GM21825 (cell line): ENCODE measurements at regions not wholly inside any gene's neighbourhood (a gene's known extent, or its start where the extent isn't known, plus 50 kb on each side); places are given as distances from the start of the nearest gene placed in this dataset.
"Not testable (repeated sequence)": the region's sequence is repeated elsewhere in the genome, so short reads cannot be mapped to it uniquely, and the experiment has no call there.

Experiments
- ATAC-seq: cut with Tn5 transposase; IDR thresholded peaks from one replicate; pipeline ENCODE4 v1.9.1; 2021; ENCODE audit warnings: mild to moderate bottlenecking, moderate library complexity; ENCODE audit not compliant: unreplicated experiment

- no peak for ATAC-seq
These were observed 179.6 kb downstream of the TBC1D2B start for GRCh38 chr15:77897896-77898406.

- ATAC-seq = not testable (repeated sequence)
These were observed 180.2 kb downstream of the TBC1D2B start for GRCh38 chr15:77897113-77897895.

GRCh38 chr15:77896147-77897112, 181.1 kb downstream of the TBC1D2B start:
- ATAC-seq = not testable (repeated sequence)

DNA sequence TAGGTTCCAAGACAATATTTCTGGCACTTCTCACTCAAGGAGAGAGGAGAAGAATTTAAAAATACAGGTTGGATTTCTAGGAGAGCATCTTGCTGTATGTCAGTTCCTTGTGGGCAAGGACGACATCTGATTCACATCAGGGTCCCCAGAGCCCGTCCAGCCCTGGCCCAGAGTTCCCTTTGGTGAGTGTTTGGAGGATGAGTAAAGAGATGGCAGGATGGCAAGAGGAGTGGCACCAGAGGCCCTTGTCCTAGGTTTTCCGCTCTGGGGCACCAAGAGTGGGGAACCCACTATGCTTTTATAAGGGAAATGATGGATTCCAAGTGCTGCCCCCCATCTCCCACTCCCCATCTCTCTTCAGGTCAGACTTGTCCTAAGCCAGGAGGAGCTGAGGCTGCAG, 181.8 kb downstream of the TBC1D2B start:
- no peak for ATAC-seq

DNA sequence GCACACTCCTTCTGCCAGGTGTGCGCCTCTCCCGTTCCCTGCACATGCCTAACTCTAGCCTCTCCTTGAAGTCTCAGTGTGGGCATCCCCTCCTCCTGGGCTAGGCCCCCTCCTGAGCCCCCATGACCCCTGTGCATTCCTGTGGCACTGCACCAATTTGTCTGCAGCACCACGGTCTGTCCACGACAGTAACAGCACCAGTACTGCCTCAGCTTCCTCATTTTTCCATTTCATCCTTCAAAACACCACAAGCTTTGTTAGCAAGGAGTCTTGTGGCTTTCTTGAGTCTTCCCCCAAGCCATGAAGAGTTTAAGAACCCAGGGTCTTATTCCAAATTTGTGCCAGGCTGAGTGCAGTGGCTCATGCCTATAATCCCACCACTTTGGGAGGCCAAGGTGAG, 182.4 kb downstream of the TBC1D2B start:
- not testable (repeated sequence) for ATAC-seq

DNA sequence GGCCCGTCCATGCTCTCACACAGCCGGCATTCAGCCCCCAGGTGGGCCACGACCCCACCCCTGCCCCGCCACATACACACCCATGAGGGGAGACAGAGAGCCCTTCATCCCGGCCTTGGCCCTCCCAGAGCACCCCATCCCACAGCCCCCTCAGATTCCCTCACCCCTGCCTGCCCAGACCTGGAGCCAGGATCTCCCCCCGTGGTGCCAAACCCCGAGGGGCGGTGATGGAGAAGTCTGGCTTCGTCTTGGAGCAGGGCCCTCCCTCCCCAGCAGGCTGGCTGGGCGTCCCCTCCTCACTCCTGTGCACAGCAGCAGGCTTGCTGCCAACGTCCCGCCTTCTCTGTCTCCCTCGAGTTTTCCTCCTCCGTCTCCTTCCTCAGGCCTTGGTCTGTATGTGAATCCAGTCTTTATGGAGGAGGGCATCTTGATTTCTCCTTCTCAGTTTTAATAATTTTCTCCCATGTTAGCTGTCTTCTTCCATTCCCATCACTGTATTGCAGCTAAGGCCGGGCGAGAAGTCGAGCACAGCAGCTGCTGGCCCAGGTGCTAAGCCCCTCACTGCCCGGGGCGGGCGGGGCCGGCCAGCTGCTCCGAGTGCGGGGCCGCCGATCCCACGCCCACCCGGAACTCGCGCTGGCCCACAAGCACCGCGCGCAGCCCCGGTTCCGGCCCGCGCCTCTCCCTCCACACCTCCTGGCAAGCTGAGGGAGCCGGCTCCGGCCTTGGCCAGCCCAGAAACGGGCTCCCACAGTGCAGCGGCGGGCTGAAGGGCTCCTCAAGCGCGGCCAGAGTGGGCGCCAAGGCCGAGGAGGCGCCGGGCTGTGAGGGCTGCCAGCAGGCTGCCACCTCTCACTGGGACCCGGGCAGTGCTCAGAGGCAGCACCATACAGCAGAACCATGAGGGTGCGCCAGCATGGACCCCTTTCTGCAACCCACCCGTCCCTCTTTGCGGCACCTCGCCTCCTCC, 183.6 kb downstream of the TBC1D2B start:
- not testable (repeated sequence) for ATAC-seq

- not testable (repeated sequence) for ATAC-seq
These were observed 184.3 kb downstream of the TBC1D2B start for GRCh38 chr15:77893246-77893645.

DNA sequence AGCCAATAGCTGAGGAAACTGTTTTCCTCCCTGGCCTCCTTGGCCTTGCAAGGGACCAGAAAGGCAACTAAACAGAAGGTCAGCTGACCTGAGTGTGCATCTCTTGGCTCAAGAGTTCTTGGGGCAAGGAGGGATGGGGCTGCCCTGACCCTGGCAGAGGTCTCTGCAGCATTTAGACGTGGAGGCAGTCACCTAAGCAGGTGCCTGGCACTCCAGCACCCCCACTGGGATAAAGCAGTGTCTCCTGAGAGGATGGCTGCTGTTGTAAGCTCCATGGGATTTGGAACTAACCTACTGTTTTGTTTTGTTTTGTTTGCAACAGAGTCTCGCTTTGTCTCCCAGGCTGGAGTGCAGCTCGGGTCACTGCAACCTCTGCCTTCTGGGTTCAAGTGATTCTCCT, 185.2 kb downstream of the TBC1D2B start:
- no peak for ATAC-seq

- ATAC-seq = not testable (repeated sequence)
These were observed 185.6 kb downstream of the TBC1D2B start for GRCh38 chr15:77891862-77892261.

DNA sequence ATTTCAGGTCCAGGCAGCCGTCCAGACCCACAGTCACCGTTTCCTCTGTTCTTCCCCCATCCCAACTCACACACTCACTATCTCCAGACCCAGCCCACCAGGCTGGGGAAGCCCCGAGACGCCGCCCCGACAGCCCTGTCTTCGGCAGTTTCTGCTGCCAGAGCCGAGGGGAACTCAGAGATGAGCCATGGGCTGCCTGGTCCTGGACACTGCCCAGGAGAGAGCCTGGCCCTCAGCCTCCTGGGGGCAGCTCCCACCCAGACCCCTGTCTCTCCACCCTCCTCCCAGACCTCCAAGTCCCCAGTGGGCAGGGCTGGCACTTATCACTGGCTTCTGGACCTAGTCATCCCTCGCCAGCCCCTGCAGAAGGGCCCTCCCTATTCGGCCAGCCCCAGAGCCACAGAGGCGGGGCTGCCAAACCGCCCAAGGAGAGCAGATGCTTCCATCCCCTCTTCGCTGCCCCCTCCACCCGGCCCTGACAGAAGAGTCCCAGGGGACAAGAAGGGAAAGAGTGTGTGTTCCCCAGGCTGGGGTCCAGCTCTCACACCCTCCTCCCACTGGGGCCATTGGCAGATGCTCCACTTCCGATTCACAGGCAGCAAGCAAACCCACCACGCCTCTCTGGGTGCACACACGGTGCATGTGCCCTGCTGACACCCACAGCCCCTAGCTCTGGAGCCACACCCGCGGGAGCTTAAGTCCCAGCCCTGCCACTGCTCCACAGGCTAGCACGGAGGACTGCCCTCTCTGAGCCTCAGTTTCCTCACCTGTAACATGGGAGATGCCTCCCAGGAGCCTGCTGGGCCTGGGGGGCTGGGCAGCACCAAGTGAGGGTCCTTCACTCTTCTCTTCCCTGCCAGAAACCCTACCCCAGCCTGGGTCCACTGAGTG, 186.4 kb downstream of the TBC1D2B start:
- peak; percentile 54 for ATAC-seq

- not testable (repeated sequence) for ATAC-seq
These were observed 187.4 kb downstream of the TBC1D2B start for GRCh38 chr15:77889828-77890725.

- no peak for ATAC-seq
These were observed 188.3 kb downstream of the TBC1D2B start for GRCh38 chr15:77889009-77889806.

DNA sequence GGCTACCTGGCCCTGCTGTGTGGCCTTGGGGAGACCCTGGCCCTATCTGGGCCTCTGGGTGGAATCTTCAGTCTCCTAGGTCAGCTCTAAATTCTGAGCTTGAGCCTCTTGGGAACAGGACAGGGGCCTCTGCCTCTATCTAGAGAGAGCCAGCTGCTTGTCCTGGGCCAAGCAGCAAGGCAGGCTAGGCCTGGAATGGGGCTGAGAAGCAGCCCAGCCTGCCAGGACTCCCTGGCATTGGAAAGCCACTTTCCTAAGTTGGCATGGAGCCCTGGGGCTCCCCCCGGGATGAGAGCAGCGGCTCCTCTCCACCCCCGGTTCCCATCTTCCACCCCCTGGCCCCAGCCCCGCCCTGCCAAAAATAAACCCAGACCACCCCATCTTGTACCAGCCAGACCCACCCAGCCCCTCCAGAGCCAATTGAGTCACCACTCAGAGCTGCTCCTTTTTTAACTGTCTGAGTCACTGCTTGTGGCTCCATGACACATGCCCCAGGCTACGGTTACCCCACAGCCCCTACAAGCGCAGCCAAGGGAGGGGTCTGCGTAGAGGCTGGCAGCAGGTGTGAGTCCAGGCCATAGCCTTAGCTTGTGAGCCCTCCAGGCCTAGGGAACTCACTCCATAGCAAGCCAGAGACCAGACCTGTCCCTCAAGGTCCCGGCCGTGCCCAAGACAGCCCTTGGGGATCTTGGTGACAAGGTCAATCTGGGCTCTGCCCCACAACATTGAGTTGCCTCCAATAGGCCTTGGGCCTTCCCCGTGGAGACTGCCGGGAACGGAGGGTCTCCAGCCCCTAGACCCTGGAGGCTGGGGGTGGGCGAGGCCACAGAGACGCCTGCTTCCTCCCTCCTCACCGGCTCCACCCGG, 189.7 kb downstream of the TBC1D2B start:
- not testable (repeated sequence) for ATAC-seq

- no peak for ATAC-seq
These were observed 190.6 kb downstream of the TBC1D2B start for GRCh38 chr15:77886805-77887448.

DNA sequence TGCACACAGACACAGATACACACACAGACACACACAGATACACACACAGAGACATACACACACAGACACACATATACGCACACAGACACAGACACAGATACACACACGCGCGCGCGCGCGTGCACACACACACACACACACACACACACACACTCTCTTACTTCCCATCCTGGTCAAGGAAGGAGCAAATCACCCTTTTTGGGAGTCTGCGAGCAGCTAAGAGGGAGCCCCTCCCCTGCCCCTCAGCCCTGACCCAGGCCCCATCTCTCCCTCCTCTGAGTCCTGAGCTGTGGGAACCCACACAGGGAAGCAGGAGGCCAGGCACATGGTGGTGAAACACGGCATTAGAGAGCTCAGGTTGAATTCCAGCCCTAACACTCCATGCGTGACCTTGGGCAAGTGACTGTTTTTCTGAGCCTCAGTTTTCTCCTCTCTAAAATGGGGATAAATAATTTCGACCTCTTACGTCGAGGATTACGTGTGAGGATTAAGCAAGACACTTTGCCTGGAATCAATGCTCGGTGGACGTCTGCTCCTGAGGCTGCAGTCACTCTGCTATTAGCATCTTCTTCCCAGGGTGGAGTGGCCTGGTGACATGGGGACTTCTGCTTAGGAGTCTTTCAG, 191.5 kb downstream of the TBC1D2B start:
- not testable (repeated sequence) for ATAC-seq

DNA sequence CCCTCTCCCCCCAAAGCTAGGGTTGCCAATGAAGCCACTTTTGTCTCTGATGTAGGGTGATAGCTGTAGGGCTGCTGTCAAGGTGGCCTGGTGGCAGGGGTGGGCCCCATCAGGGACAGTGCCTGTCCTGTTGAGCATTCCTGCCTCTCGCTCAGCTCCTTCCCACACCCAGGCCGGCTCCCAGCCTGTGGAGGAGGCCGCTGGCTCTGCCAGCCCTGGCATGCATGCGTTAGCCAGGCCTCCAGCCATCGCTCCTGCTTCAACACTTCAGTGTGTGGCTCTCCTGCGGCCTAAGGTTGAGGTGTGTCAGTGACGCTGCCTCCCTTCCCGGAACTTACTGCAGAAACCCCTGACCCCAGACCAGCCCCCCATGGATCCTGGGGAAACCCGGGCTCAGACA, 194.5 kb downstream of the TBC1D2B start:
- not testable (repeated sequence) for ATAC-seq
